RWPE2 (cell line): ENCODE measurements at regions not wholly inside any gene's neighbourhood (a gene's known extent, or its start where the extent isn't known, plus 50 kb on each side); places are given as distances from the start of the nearest gene placed in this dataset.

ENCODE experiments used
- ATAC-seq: fragments of 200-7000 bp; cut with Tn5 transposase; 3 replicates; pipeline ENCODE4 v1.9.1; 2021; ENCODE audit warnings: low read depth
- DNase-seq: peaks from one replicate; pipeline ENCODE4 v3.0.0-alpha.2; 2020; ENCODE audit warnings: low spot score
- H3K27ac ChIP-seq: fragments of 450-650 bp; 2 replicates; pipeline ENCODE4 v1.5.1; 2017; ENCODE audit warnings: mild to moderate bottlenecking; ENCODE audit not compliant: poor library complexity, severe bottlenecking
- H3K27me3 ChIP-seq: fragments of 250-450 bp; sonication (Bioruptor Pico); 2 replicates; pipeline ENCODE4 v1.5.1; 2021; ENCODE audit warnings: mild to moderate bottlenecking, moderate library complexity; ENCODE audit not compliant: insufficient read depth, poor library complexity, severe bottlenecking
- H3K36me3 ChIP-seq: fragments of 250-450 bp; sonication (Bioruptor Pico); 2 replicates; pipeline ENCODE4 v1.5.1; 2020; ENCODE audit warnings: low read depth, mild to moderate bottlenecking, moderate library complexity
- H3K4me1 ChIP-seq: fragments of 250-450 bp; sonication (Bioruptor Pico); 2 replicates; pipeline ENCODE4 v1.5.1; 2021; ENCODE audit warnings: mild to moderate bottlenecking, moderate library complexity; ENCODE audit not compliant: insufficient read depth, poor library complexity, severe bottlenecking
- H3K4me3 ChIP-seq: fragments of 250-450 bp; sonication (Bioruptor Pico); 2 replicates; pipeline ENCODE4 v1.5.1; 2021; ENCODE audit warnings: mild to moderate bottlenecking, moderate library complexity; ENCODE audit not compliant: severe bottlenecking
- H3K9me3 ChIP-seq: fragments of 250-450 bp; sonication (Bioruptor Pico); 2 replicates; pipeline ENCODE4 v1.5.1; 2021; ENCODE audit warnings: mild to moderate bottlenecking, moderate library complexity; ENCODE audit not compliant: severe bottlenecking
- CTCF ChIP-seq: fragments of 450-650 bp; IDR thresholded peaks from one replicate; pipeline ENCODE4 v1.5.1; 2017; ENCODE audit warnings: mild to moderate bottlenecking, moderate library complexity; ENCODE audit not compliant: poor library complexity, severe bottlenecking

- H3K4me1 ChIP-seq = no peaks in the 10 kb centered on the region
- no peaks in the 10 kb centered on the region for H3K27me3 ChIP-seq
- no peak overlapping the region for H3K27ac ChIP-seq
- no peak for ATAC-seq
- no peaks in the 10 kb centered on the region for H3K9me3 ChIP-seq
- no peaks in the 10 kb centered on the region for H3K36me3 ChIP-seq
- no peak for DNase-seq
- H3K4me3 ChIP-seq = no peak overlapping the region
- no peak for TF ChIP-seq CTCF
These were observed 313.4 kb downstream of the BUD13 start for GRCh38 chr11:116459185-116460045.

- Histone ChIP-seq H3K4me1 (no peaks in the 10 kb centered on the region), H3K36me3 (no peaks in the 10 kb centered on the region), H3K27me3 (no peaks in the 10 kb centered on the region), H3K27ac (no peak overlapping the region), H3K9me3 (no peaks in the 10 kb centered on the region), H3K4me3 (no peak overlapping the region)
- ATAC-seq = no peak
- TF ChIP-seq CTCF = no peak
- DNase-seq = no peak
These were observed 314.2 kb downstream of the BUD13 start for GRCh38 chr11:116458546-116458945.

- H3K4me1 ChIP-seq = no peaks in the 10 kb centered on the region
- no peaks in the 10 kb centered on the region for H3K36me3 ChIP-seq
- no peak for TF ChIP-seq CTCF
- H3K27me3 ChIP-seq = no peaks in the 10 kb centered on the region
- ATAC-seq (no peak), DNase-seq (no peak)
- H3K9me3 ChIP-seq = no peaks in the 10 kb centered on the region
- no peak overlapping the region for H3K27ac ChIP-seq
- H3K4me3 ChIP-seq = no peak overlapping the region
These were observed 315.3 kb downstream of the BUD13 start for GRCh38 chr11:116457336-116458007.

DNA sequence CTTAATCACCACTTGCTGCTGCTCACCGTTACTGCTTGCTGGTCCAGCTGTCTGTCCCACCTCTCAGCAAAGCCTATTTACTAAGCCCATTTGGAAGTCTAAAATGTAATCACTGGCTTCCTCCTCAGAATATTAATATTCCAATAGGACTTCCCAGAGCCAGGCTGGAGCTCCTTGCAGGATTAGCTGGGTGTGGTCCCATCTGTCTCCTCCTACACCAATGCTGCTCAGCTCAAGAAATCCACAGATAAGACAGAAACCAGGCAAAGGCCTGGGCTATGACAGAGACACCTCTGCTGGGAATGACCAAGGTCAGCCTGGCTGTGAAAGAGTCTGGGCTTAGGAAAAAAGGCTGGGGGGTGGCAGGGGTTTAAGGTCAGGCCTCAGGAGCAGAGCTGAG is 317.8 kb downstream of the BUD13 start:
- Histone ChIP-seq H3K27me3 (no peaks in the 10 kb centered on the region), H3K4me3 (no peak overlapping the region), H3K4me1 (no peaks in the 10 kb centered on the region), H3K27ac (no peak overlapping the region), H3K36me3 (no peaks in the 10 kb centered on the region), H3K9me3 (no peaks in the 10 kb centered on the region)
- ATAC-seq (no peak), DNase-seq (no peak)
- no peak for TF ChIP-seq CTCF
